ENCODE measurements at regions not wholly inside any gene's neighbourhood (a gene's known extent, or its start where the extent isn't known, plus 50 kb on each side); places are given as distances from the start of the nearest gene placed in this dataset.

- no peak overlapping the region for H2AFZ ChIP-seq (ENCODE audit: low read length)
- no peaks in the 10 kb centered on the region for H3K36me3 ChIP-seq (ENCODE audit: control insufficient read depth, insufficient read depth, low read length)
- no peak overlapping the region for H3K9ac ChIP-seq (ENCODE audit: insufficient read depth, low read length)
- TF ChIP-seq CTCF (conservative IDR thresholded peaks at IDR 0.05 in 1 of 2, IDR thresholded peaks at IDR 0.05 in 1 of 2; ENCODE audit: low read depth in 1 of 2, low read length in 2 of 2) (no peak), EZH2 (IDR thresholded peaks at IDR 0.05; ENCODE audit: low read length, missing control alignments) (no peak)
- peaks cover 7% of the 10 kb centered on the region for H3K4me1 ChIP-seq (ENCODE audit: control insufficient read depth, extremely low read depth, insufficient read depth, low read length)
- no peaks in the 10 kb centered on the region for H3K27me3 ChIP-seq (ENCODE audit: control insufficient read depth, insufficient read depth, low read length)
- no peaks in the 10 kb centered on the region for H3K79me2 ChIP-seq (ENCODE audit: control insufficient read depth, insufficient read depth, low read length)
- H3K9me3 ChIP-seq (ENCODE audit: control insufficient read depth, insufficient read depth, low read depth, low read length): no peaks in the 10 kb centered on the region
- H3K27ac ChIP-seq (ENCODE audit: insufficient read depth, low read length): peak overlapping the region; percentile 6
- peak in 1 of 2 donors; percentile 94 for DNase-seq (ENCODE audit: low read depth in 2 of 2)
- H3K4me3 ChIP-seq (replicated peaks in 1 of 4; ENCODE audit: control extremely low read depth in 1 of 4, insufficient read depth in 1 of 4, low read depth in 3 of 4, low read length in 4 of 4): no peak overlapping the region
- H3K4me2 ChIP-seq (ENCODE audit: extremely low read depth, insufficient read depth, low read length): peak overlapping the region; percentile 64
- H4K20me1 ChIP-seq (ENCODE audit: control insufficient read depth, extremely low read depth, insufficient read depth, low read length): no peaks in the 10 kb centered on the region
Measured at GRCh38 chr10:29691564-29692072, 56.8 kb upstream of the SVIL start.

- Histone ChIP-seq H3K9ac (ENCODE audit: insufficient read depth, low read length) (no peak overlapping the region), H3K27me3 (ENCODE audit: control insufficient read depth, insufficient read depth, low read length) (no peaks in the 10 kb centered on the region), H3K36me3 (ENCODE audit: control insufficient read depth, insufficient read depth, low read length) (peaks cover 2% of the 10 kb centered on the region), H2AFZ (ENCODE audit: low read length) (no peak overlapping the region), H3K4me3 (replicated peaks in 1 of 4; ENCODE audit: control extremely low read depth in 1 of 4, insufficient read depth in 1 of 4, low read depth in 3 of 4, low read length in 4 of 4) (no peak overlapping the region), H4K20me1 (ENCODE audit: control insufficient read depth, extremely low read depth, insufficient read depth, low read length) (no peaks in the 10 kb centered on the region), H3K79me2 (ENCODE audit: control insufficient read depth, insufficient read depth, low read length) (no peaks in the 10 kb centered on the region), H3K27ac (ENCODE audit: insufficient read depth, low read length) (no peak overlapping the region), H3K4me1 (ENCODE audit: control insufficient read depth, extremely low read depth, insufficient read depth, low read length) (peaks cover 7% of the 10 kb centered on the region), H3K4me2 (ENCODE audit: extremely low read depth, insufficient read depth, low read length) (no peak overlapping the region), H3K9me3 (ENCODE audit: control insufficient read depth, insufficient read depth, low read depth, low read length) (no peaks in the 10 kb centered on the region)
- DNase-seq (ENCODE audit: low read depth in 2 of 2): peak; percentile 61 to 86
- TF ChIP-seq EZH2 (IDR thresholded peaks at IDR 0.05; ENCODE audit: low read length, missing control alignments) (no peak), CTCF (conservative IDR thresholded peaks at IDR 0.05 in 1 of 2, IDR thresholded peaks at IDR 0.05 in 1 of 2; ENCODE audit: low read depth in 1 of 2, low read length in 2 of 2) (no peak)
Measured at GRCh38 chr10:29689001-29689400, 54.2 kb upstream of the SVIL start.

GRCh38 chr10:29688230-29688661 lies 53.5 kb upstream of the SVIL start:
- no peak overlapping the region for H3K27ac ChIP-seq (ENCODE audit: insufficient read depth, low read length)
- DNase-seq (ENCODE audit: low read depth in 2 of 2): peak in 1 of 2 donors; percentile 24
- H3K79me2 ChIP-seq (ENCODE audit: control insufficient read depth, insufficient read depth, low read length): no peaks in the 10 kb centered on the region

More at GRCh38 chr10:29688230-29688661, 53.5 kb upstream of the SVIL start:
- peaks cover 2% of the 10 kb centered on the region for H3K36me3 ChIP-seq (ENCODE audit: control insufficient read depth, insufficient read depth, low read length)
- H3K4me3 ChIP-seq (replicated peaks in 1 of 4; ENCODE audit: control extremely low read depth in 1 of 4, insufficient read depth in 1 of 4, low read depth in 3 of 4, low read length in 4 of 4): no peak overlapping the region
- TF ChIP-seq EZH2 (IDR thresholded peaks at IDR 0.05; ENCODE audit: low read length, missing control alignments) (no peak), CTCF (conservative IDR thresholded peaks at IDR 0.05 in 1 of 2, IDR thresholded peaks at IDR 0.05 in 1 of 2; ENCODE audit: low read depth in 1 of 2, low read length in 2 of 2) (no peak)
- no peaks in the 10 kb centered on the region for H4K20me1 ChIP-seq (ENCODE audit: control insufficient read depth, extremely low read depth, insufficient read depth, low read length)
- H3K4me2 ChIP-seq (ENCODE audit: extremely low read depth, insufficient read depth, low read length): peak overlapping the region; percentile 54
- no peak overlapping the region for H3K9ac ChIP-seq (ENCODE audit: insufficient read depth, low read length)
- no peaks in the 10 kb centered on the region for H3K27me3 ChIP-seq (ENCODE audit: control insufficient read depth, insufficient read depth, low read length)
- H3K9me3 ChIP-seq (ENCODE audit: control insufficient read depth, insufficient read depth, low read depth, low read length): no peaks in the 10 kb centered on the region
- H3K4me1 ChIP-seq (ENCODE audit: control insufficient read depth, extremely low read depth, insufficient read depth, low read length): peaks cover 7% of the 10 kb centered on the region
- H2AFZ ChIP-seq (ENCODE audit: low read length): no peak overlapping the region

All from fibroblast of lung (primary cell).